ENCODE measurements at regions not wholly inside any gene's neighbourhood (a gene's known extent, or its start where the extent isn't known, plus 50 kb on each side); places are given as distances from the start of the nearest gene placed in this dataset.

- Mint-ChIP-seq H3K27ac (no peak overlapping the region), H3K27me3 (ENCODE audit: low read depth in 2 of 2) (peaks cover 54 to 63% of the 10 kb centered on the region in 2 donors), H3K36me3 (no peaks in the 10 kb centered on the region), H3K4me3 (no peak overlapping the region), H3K9me3 (no peaks in the 10 kb centered on the region), H3K4me1 (peaks cover 0 to 4% of the 10 kb centered on the region in 2 donors)
- H3K27me3 ChIP-seq (ENCODE audit: control insufficient read depth, insufficient read depth, low read length) = peaks cover 6% of the 10 kb centered on the region
- H3K27ac ChIP-seq (ENCODE audit: low read length) = no peak overlapping the region
- intact Hi-C loops (cut with micrococcal nuclease) = no loop called here
- WGBS (ENCODE audit: insufficient coverage) = 94% methylated on average over 6 of the region's 6 CpGs
- H3K4me1 ChIP-seq (ENCODE audit: control insufficient read depth, insufficient read depth, low read length) = no peaks in the 10 kb centered on the region
- no peak for TF ChIP-seq CTCF (IDR thresholded peaks at IDR 0.05)
- H3K9me3 ChIP-seq (ENCODE audit: control insufficient read depth, insufficient read depth, low read length) = no peaks in the 10 kb centered on the region
- DNase-seq (no peak), ATAC-seq (no peak)
- H3K36me3 ChIP-seq (ENCODE audit: control insufficient read depth, insufficient read depth, low read length) = no peaks in the 10 kb centered on the region
- H3K4me3 ChIP-seq (ENCODE audit: low read length) = no peak overlapping the region
Measured at GRCh38 chr6:41475737-41476357, 70.3 kb upstream of the FOXP4 start.

- no peak for TF ChIP-seq CTCF (IDR thresholded peaks at IDR 0.05)
- H3K9me3 ChIP-seq (ENCODE audit: control insufficient read depth, insufficient read depth, low read length) = no peaks in the 10 kb centered on the region
- DNase-seq (no peak), ATAC-seq (no peak)
- H3K36me3 ChIP-seq (ENCODE audit: control insufficient read depth, insufficient read depth, low read length) = no peaks in the 10 kb centered on the region
- intact Hi-C loops (cut with micrococcal nuclease) = no loop called here
- Mint-ChIP-seq H3K36me3 (no peaks in the 10 kb centered on the region), H3K4me3 (no peak overlapping the region), H3K27me3 (ENCODE audit: low read depth in 2 of 2) (peaks cover 48 to 58% of the 10 kb centered on the region in 2 donors), H3K9me3 (no peaks in the 10 kb centered on the region), H3K4me1 (peaks cover 0 to 4% of the 10 kb centered on the region in 2 donors), H3K27ac (no peak overlapping the region)
- no peak overlapping the region for H3K27ac ChIP-seq (ENCODE audit: low read length)
- no peaks in the 10 kb centered on the region for H3K4me1 ChIP-seq (ENCODE audit: control insufficient read depth, insufficient read depth, low read length)
- H3K27me3 ChIP-seq (ENCODE audit: control insufficient read depth, insufficient read depth, low read length) = peaks cover 1% of the 10 kb centered on the region
- no peak overlapping the region for H3K4me3 ChIP-seq (ENCODE audit: low read length)
- WGBS (ENCODE audit: insufficient coverage) = 70% methylated on average over 4 of the region's 4 CpGs
Measured at GRCh38 chr6:41476401-41476800, 69.8 kb upstream of the FOXP4 start.

GRCh38 chr6:41477572-41477971 is 68.6 kb upstream of the FOXP4 start:
- ATAC-seq (no peak), DNase-seq (no peak)
- Histone ChIP-seq H3K9me3 (ENCODE audit: control insufficient read depth, insufficient read depth, low read length) (no peaks in the 10 kb centered on the region), H3K27ac (ENCODE audit: low read length) (no peak overlapping the region), H3K36me3 (ENCODE audit: control insufficient read depth, insufficient read depth, low read length) (no peaks in the 10 kb centered on the region), H3K4me3 (ENCODE audit: low read length) (no peak overlapping the region), H3K4me1 (ENCODE audit: control insufficient read depth, insufficient read depth, low read length) (no peaks in the 10 kb centered on the region), H3K27me3 (ENCODE audit: control insufficient read depth, insufficient read depth, low read length) (no peaks in the 10 kb centered on the region)
- H3K9me3 Mint-ChIP-seq = no peaks in the 10 kb centered on the region
- intact Hi-C loops (cut with micrococcal nuclease) = no loop called here
- TF ChIP-seq CTCF (IDR thresholded peaks at IDR 0.05) = no peak
- H3K27me3 Mint-ChIP-seq (ENCODE audit: low read depth in 2 of 2) = peaks cover 39 to 46% of the 10 kb centered on the region in 2 donors
- no peak overlapping the region for H3K27ac Mint-ChIP-seq
- WGBS (ENCODE audit: insufficient coverage) = 100% methylated on average over 2 of the region's 3 CpGs
- H3K4me3 Mint-ChIP-seq = no peak overlapping the region
- no peaks in the 10 kb centered on the region for H3K36me3 Mint-ChIP-seq
- H3K4me1 Mint-ChIP-seq = peaks cover 0 to 4% of the 10 kb centered on the region in 2 donors

- DNase-seq (no peak), ATAC-seq (no peak)
- no peaks in the 10 kb centered on the region for H3K36me3 Mint-ChIP-seq
- no peak overlapping the region for H3K4me3 Mint-ChIP-seq
- H3K9me3 ChIP-seq (ENCODE audit: control insufficient read depth, insufficient read depth, low read length) = no peaks in the 10 kb centered on the region
- peaks cover 5 to 12% of the 10 kb centered on the region in 2 donors for H3K27me3 Mint-ChIP-seq (ENCODE audit: low read depth in 2 of 2)
- H3K36me3 ChIP-seq (ENCODE audit: control insufficient read depth, insufficient read depth, low read length) = no peaks in the 10 kb centered on the region
- H3K4me1 ChIP-seq (ENCODE audit: control insufficient read depth, insufficient read depth, low read length) = no peaks in the 10 kb centered on the region
- H3K9me3 Mint-ChIP-seq = no peaks in the 10 kb centered on the region
- intact Hi-C loops (cut with micrococcal nuclease) = no loop called here
- H3K27ac ChIP-seq (ENCODE audit: low read length) = no peak overlapping the region
- no peaks in the 10 kb centered on the region for H3K4me1 Mint-ChIP-seq
- no peak for TF ChIP-seq CTCF (IDR thresholded peaks at IDR 0.05)
- H3K27ac Mint-ChIP-seq = no peak overlapping the region
- H3K27me3 ChIP-seq (ENCODE audit: control insufficient read depth, insufficient read depth, low read length) = no peaks in the 10 kb centered on the region
- H3K4me3 ChIP-seq (ENCODE audit: low read length) = no peak overlapping the region
- no CpG with 5 or more reads among the region's 1 CpG for WGBS (ENCODE audit: insufficient coverage)
Measured at GRCh38 chr6:41483943-41484342, 62.2 kb upstream of the FOXP4 start.

Measured in natural killer cell (primary cell).